CD4-positive, CD25-positive, alpha-beta regulatory T cell (primary cell): ENCODE measurements at regions not wholly inside any gene's neighbourhood (a gene's known extent, or its start where the extent isn't known, plus 50 kb on each side); places are given as distances from the start of the nearest gene placed in this dataset.
"Not testable (repeated sequence)": the region's sequence is repeated elsewhere in the genome, so short reads cannot be mapped to it uniquely, and the experiment has no call there.

ENCODE experiments used
- ATAC-seq, 2 donors: fragments of 150-1000 bp; cut with Tn5 transposase; one replicate each; pipeline ENCODE4 v1.10.0; 2021; ENCODE audit warnings: low read depth in 2 of 2, moderate number of reproducible peaks in 2 of 2, moderate library complexity in 1 of 2
- DNase-seq, 3 donors: peaks; one replicate each; pipeline versions ENCODE4 v3.0.0 to v3.0.0-alpha.2; 2012 to 2022; ENCODE audit warnings: mixed read lengths in 1 of 3
- H3K27ac ChIP-seq: one replicate; pipeline ENCODE4 v1.7.0; 2013; ENCODE audit warnings: mild to moderate bottlenecking, low read length; ENCODE audit not compliant: insufficient read depth, poor library complexity, severe bottlenecking
- H3K27me3 ChIP-seq: one replicate; pipeline ENCODE4 v1.7.0; 2013; ENCODE audit warnings: low read length; ENCODE audit not compliant: control insufficient read depth, insufficient read depth
- H3K36me3 ChIP-seq: one replicate; pipeline ENCODE4 v1.7.0; 2013; ENCODE audit warnings: mild to moderate bottlenecking, low read length, moderate library complexity; ENCODE audit not compliant: control insufficient read depth, insufficient read depth
- H3K4me1 ChIP-seq: 2 replicates; pipeline ENCODE4 v1.7.0; 2013; ENCODE audit warnings: mild to moderate bottlenecking, low read length; ENCODE audit not compliant: insufficient read depth, control insufficient read depth, poor library complexity, severe bottlenecking
- H3K4me3 ChIP-seq: one replicate; pipeline ENCODE4 v1.7.0; 2013; ENCODE audit warnings: low read depth, mild to moderate bottlenecking, low read length, moderate library complexity
- H3K9me3 ChIP-seq, 2 experiments: 1 replicate in 1 of 2; 2 replicates in 1 of 2; pipeline ENCODE4 v1.7.0; 2013; ENCODE audit warnings: low read length in 2 of 2, mild to moderate bottlenecking in 1 of 2, moderate library complexity in 1 of 2; ENCODE audit not compliant: control insufficient read depth in 2 of 2
- H3K27ac Mint-ChIP-seq, 3 donors: one replicate each; pipeline ENCODE4 v1.8.0; 2020 to 2022; ENCODE audit warnings: mild to moderate bottlenecking in 3 of 3, mixed read lengths in 3 of 3, moderate library complexity in 2 of 3
- H3K27me3 Mint-ChIP-seq: one replicate; pipeline ENCODE4 v1.8.0; 2022; ENCODE audit warnings: mild to moderate bottlenecking, mixed read lengths
- H3K36me3 Mint-ChIP-seq: one replicate; pipeline ENCODE4 v1.8.0; 2020; ENCODE audit warnings: mixed read lengths
- H3K4me1 Mint-ChIP-seq, 4 donors: one replicate each; pipeline ENCODE4 v1.8.0; 2020 to 2022; ENCODE audit warnings: mixed read lengths in 4 of 4, mild to moderate bottlenecking in 1 of 4
- H3K4me3 Mint-ChIP-seq, 4 donors: one replicate each; pipeline ENCODE4 v1.8.0; 2020 to 2022; ENCODE audit warnings: mild to moderate bottlenecking in 4 of 4, mixed read lengths in 4 of 4, moderate library complexity in 3 of 4
- H3K9me3 Mint-ChIP-seq, 7 donors: one replicate each; pipeline ENCODE4 v1.8.0; 2020 to 2022; ENCODE audit warnings: mixed read lengths in 7 of 7, mild to moderate bottlenecking in 3 of 7, moderate library complexity in 2 of 7

GRCh38 chr9:90233081-90233480 is 409.5 kb downstream of the DIRAS2 start:
- DNase-seq, H3K36me3 ChIP-seq, H3K9me3 Mint-ChIP-seq, H3K4me1 Mint-ChIP-seq, H3K27ac Mint-ChIP-seq, H3K27me3 Mint-ChIP-seq, H3K9me3 ChIP-seq, H3K4me1 ChIP-seq, H3K36me3 Mint-ChIP-seq, ATAC-seq, H3K4me3 ChIP-seq, H3K27ac ChIP-seq, H3K27me3 ChIP-seq, H3K4me3 Mint-ChIP-seq: not testable (repeated sequence)

DNA sequence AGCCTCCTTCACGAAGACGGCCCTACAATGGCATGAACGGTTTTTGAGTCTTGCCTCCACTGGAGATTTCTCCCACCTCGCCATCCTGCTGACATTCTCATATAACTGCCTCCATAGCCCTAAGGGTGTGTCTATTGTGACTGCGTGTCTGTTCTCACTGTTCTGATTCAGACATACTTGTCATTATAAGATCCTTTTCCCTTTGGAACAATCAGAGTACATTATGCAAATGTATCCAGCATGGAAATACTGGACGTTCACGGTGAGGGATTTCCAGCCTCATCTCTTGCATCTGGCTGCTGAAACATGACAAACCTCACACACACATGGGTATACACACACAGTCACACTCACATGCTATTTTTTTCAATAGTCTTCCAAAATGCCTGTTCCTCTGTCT is 402.1 kb downstream of the DIRAS2 start:
- Histone ChIP-seq H3K4me3 (no peak overlapping the region), H3K9me3 (no peaks in the 10 kb centered on the region), H3K27me3 (peaks cover 6% of the 10 kb centered on the region), H3K27ac (no peak overlapping the region), H3K4me1 (no peaks in the 10 kb centered on the region), H3K36me3 (no peaks in the 10 kb centered on the region)
- no peaks in the 10 kb centered on the region for H3K36me3 Mint-ChIP-seq
- H3K9me3 Mint-ChIP-seq: no peaks in the 10 kb centered on the region
- no peak overlapping the region for H3K27ac Mint-ChIP-seq
- H3K4me3 Mint-ChIP-seq: no peak overlapping the region
- H3K4me1 Mint-ChIP-seq: no peaks in the 10 kb centered on the region
- DNase-seq: no peak
- H3K27me3 Mint-ChIP-seq: peaks cover 5% of the 10 kb centered on the region
- ATAC-seq: no peak

GRCh38 chr9:90245661-90246060 is 397.0 kb downstream of the DIRAS2 start:
- H3K27ac ChIP-seq: no peak overlapping the region
- H3K36me3 Mint-ChIP-seq: no peaks in the 10 kb centered on the region
- peaks cover 0 to 2% (median 0%) of the 10 kb centered on the region in 7 donors for H3K9me3 Mint-ChIP-seq
- DNase-seq (no peak), ATAC-seq (no peak)
- peaks cover 7% of the 10 kb centered on the region for H3K27me3 ChIP-seq
- no peaks in the 10 kb centered on the region for H3K4me1 ChIP-seq
- H3K4me3 ChIP-seq: no peak overlapping the region
- no peak overlapping the region for H3K4me3 Mint-ChIP-seq
- no peaks in the 10 kb centered on the region for H3K9me3 ChIP-seq
- H3K27me3 Mint-ChIP-seq: peaks cover 13% of the 10 kb centered on the region
- no peaks in the 10 kb centered on the region for H3K4me1 Mint-ChIP-seq
- H3K27ac Mint-ChIP-seq: no peak overlapping the region
- no peaks in the 10 kb centered on the region for H3K36me3 ChIP-seq

DNA sequence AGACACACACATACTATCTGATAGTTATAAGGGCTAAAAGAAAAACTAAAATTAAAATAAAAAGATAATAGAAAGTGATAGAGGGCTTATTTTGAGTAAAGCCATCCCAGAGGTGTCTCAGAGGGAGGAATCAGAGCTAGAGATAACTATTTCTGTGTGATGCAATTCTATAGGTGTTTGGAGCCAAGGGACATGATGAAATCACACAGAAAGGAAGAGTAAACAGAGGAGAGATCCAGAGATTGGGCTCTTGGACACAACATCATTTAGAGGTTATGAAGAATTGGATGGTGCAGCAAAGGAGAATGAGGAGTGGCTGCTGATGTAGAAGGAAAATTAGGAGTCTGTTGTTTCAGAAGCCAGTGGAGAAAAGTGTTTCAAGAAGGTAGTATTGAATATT is 393.5 kb downstream of the DIRAS2 start:
- H3K4me3 ChIP-seq: no peak overlapping the region
- ATAC-seq (no peak), DNase-seq (no peak)
- H3K27ac Mint-ChIP-seq: no peak overlapping the region
- H3K4me3 Mint-ChIP-seq: no peak overlapping the region
- H3K27me3 ChIP-seq: peaks cover 3% of the 10 kb centered on the region
- peaks cover 9% of the 10 kb centered on the region for H3K27me3 Mint-ChIP-seq
- no peaks in the 10 kb centered on the region for H3K36me3 ChIP-seq
- H3K27ac ChIP-seq: no peak overlapping the region
- H3K4me1 Mint-ChIP-seq: no peaks in the 10 kb centered on the region
- peaks cover 0 to 7% (median 0%) of the 10 kb centered on the region in 7 donors for H3K9me3 Mint-ChIP-seq
- H3K36me3 Mint-ChIP-seq: no peaks in the 10 kb centered on the region
- H3K4me1 ChIP-seq: no peaks in the 10 kb centered on the region
- no peaks in the 10 kb centered on the region for H3K9me3 ChIP-seq

DNA sequence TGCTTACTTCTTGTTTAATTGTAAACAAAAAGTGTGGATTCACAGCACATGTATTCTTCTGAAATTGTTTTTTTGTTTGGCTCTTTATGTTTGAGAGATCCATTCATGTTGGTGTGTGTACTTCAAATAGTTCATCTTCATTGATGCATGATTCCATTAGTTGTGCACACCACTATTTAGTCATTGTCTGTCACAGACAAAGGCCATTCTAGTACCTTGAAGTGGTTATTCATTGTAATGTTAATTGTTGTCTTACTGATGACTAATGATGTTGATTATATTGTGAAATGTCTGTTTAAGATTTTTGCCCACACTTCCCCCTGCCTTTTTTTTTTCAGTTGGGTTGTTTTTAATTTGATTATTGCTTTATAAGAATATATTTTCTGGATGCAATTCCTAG is 391.3 kb downstream of the DIRAS2 start:
- no peak overlapping the region for H3K27ac ChIP-seq
- H3K27ac Mint-ChIP-seq: no peak overlapping the region
- no peaks in the 10 kb centered on the region for H3K9me3 ChIP-seq
- DNase-seq (no peak), ATAC-seq (no peak)
- H3K27me3 ChIP-seq: peaks cover 3% of the 10 kb centered on the region
- H3K36me3 ChIP-seq: no peaks in the 10 kb centered on the region
- H3K27me3 Mint-ChIP-seq: peaks cover 9% of the 10 kb centered on the region
- no peaks in the 10 kb centered on the region for H3K4me1 ChIP-seq
- no peak overlapping the region for H3K4me3 ChIP-seq
- no peaks in the 10 kb centered on the region for H3K36me3 Mint-ChIP-seq
- no peak overlapping the region for H3K4me3 Mint-ChIP-seq
- peaks cover 0 to 7% (median 0%) of the 10 kb centered on the region in 7 donors for H3K9me3 Mint-ChIP-seq
- no peaks in the 10 kb centered on the region for H3K4me1 Mint-ChIP-seq

DNA sequence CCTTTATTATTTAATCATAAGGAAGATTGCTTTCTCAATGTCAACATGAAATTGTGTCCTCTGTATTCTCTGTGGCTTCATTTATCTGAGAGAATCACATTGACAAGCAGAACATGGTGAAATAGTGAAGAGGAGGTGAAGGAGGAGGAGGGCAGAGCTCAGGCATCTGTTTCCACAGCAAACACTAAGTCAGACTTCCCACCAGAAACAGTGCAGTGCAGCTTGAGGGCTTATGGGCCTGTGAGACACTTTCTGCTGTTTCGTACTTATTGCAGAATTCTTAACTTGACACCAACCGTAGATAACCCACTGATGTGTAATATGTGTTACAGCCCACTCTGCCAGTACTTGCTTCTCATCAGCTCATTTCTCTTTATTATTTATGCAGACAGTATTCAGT is 386.3 kb downstream of the DIRAS2 start:
- no peak overlapping the region for H3K27ac ChIP-seq
- no peak overlapping the region for H3K4me3 ChIP-seq
- Mint-ChIP-seq H3K4me3 (no peak overlapping the region), H3K4me1 (no peaks in the 10 kb centered on the region), H3K27me3 (no peaks in the 10 kb centered on the region), H3K36me3 (no peaks in the 10 kb centered on the region), H3K27ac (no peak overlapping the region), H3K9me3 (peaks cover 0 to 13% (median 4%) of the 10 kb centered on the region in 7 donors)
- H3K9me3 ChIP-seq: peaks cover 0 to under 1% of the 10 kb centered on the region in 2 experiments
- H3K27me3 ChIP-seq: no peaks in the 10 kb centered on the region
- H3K4me1 ChIP-seq: no peaks in the 10 kb centered on the region
- ATAC-seq (no peak), DNase-seq (no peak)
- no peaks in the 10 kb centered on the region for H3K36me3 ChIP-seq

DNA sequence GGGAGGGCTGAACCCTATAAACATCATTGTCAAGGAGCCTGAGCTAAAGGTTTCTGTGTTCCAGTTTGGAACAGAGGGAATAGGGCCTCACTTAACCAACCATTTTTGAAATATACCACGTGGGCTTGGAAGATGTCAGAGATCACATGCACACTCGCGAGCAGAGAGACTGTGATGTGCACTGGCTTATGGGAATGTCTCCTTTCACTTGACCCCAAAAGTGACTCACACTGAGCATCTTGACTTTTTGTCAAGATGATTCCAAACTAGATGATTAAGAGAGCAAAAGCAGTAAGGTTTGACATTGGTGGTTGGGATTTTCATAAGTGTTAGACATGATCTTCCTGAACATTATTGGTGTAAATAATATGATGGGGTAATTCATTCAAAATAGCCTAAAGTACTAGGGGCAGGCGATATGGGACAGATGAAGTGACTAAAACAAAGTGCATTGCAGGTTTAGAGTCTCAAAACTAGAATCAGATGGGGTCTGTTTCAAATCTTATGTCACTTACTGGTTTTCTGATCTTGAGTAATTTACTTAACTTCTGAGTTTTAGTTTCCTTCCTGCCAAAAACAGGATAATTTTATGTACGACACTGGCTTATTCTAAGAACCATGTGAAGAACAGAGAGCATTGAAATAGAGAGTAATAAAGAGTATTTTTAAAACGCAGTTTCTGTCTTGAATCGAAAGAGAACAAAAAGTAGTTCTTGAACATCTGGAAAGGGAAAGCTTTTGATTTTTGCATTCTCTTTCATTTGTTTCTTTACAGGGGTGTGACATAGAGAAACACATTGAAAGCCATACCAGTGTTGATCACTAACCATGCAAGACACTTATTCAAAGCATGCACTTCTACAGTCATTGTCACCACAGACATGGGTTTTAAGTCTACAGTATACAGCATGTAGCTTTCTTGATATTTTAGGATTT is 383.0 kb downstream of the DIRAS2 start:
- DNase-seq: no peak

GRCh38 chr9:90261698-90262097 is 380.9 kb downstream of the DIRAS2 start:
- no peaks in the 10 kb centered on the region for H3K4me1 ChIP-seq
- H3K9me3 Mint-ChIP-seq: peaks cover 0 to 24% (median 4%) of the 10 kb centered on the region in 7 donors
- peaks cover 4% of the 10 kb centered on the region for H3K27me3 Mint-ChIP-seq
- no peak overlapping the region for H3K27ac ChIP-seq
- H3K27ac Mint-ChIP-seq: no peak overlapping the region
- DNase-seq (no peak), ATAC-seq (no peak)
- no peak overlapping the region for H3K4me3 Mint-ChIP-seq
- H3K27me3 ChIP-seq: no peaks in the 10 kb centered on the region
- no peaks in the 10 kb centered on the region for H3K36me3 Mint-ChIP-seq
- no peak overlapping the region for H3K4me3 ChIP-seq
- H3K9me3 ChIP-seq: peaks cover 2 to 7% of the 10 kb centered on the region in 2 experiments
- H3K36me3 ChIP-seq: no peaks in the 10 kb centered on the region
- H3K4me1 Mint-ChIP-seq: no peaks in the 10 kb centered on the region

More for the DNA sequence above, 383.0 kb downstream of the DIRAS2 start:
- H3K9me3 ChIP-seq: peaks cover 2 to 7% of the 10 kb centered on the region in 2 experiments
- no peak overlapping the region for H3K4me3 Mint-ChIP-seq
- no peak overlapping the region for H3K27ac ChIP-seq
- no peaks in the 10 kb centered on the region for H3K27me3 ChIP-seq
- H3K36me3 Mint-ChIP-seq: no peaks in the 10 kb centered on the region
- no peak for ATAC-seq
- no peak overlapping the region for H3K27ac Mint-ChIP-seq
- H3K4me1 ChIP-seq: no peaks in the 10 kb centered on the region
- no peak overlapping the region for H3K4me3 ChIP-seq
- no peaks in the 10 kb centered on the region for H3K36me3 ChIP-seq
- H3K9me3 Mint-ChIP-seq: peaks cover 0 to 24% (median 4%) of the 10 kb centered on the region in 7 donors
- no peaks in the 10 kb centered on the region for H3K4me1 Mint-ChIP-seq
- no peaks in the 10 kb centered on the region for H3K27me3 Mint-ChIP-seq
